ENCODE measurements at regions not wholly inside any gene's neighbourhood (a gene's known extent, or its start where the extent isn't known, plus 50 kb on each side); places are given as distances from the start of the nearest gene placed in this dataset.

- TF ChIP-seq SP1 (IDR thresholded peaks at IDR 0.05; ENCODE audit: low read depth, low read length) (no peak), ZNF274 (IDR thresholded peaks at IDR 0.05; ENCODE audit: insufficient read depth, insufficient read length) (no peak), CTCF (IDR thresholded peaks at IDR 0.05 in 2 of 3, conservative IDR thresholded peaks at IDR 0.05 in 1 of 3; ENCODE audit: control insufficient read depth in 2 of 3, extremely low read depth in 1 of 3, insufficient read depth in 1 of 3, low read depth in 3 of 3, low read length in 3 of 3) (0 out of 6 replicates have a peak, but pooled peaks of 1 of the 3 experiments have one; percentile 8), POLR2A (IDR thresholded peaks at IDR 0.05; ENCODE audit: low read depth, low read length) (no peak)
These were observed 62.5 kb upstream of the FGF3 start for GRCh38 chr11:69881467-69882269.

Measured in GM12878 (cell line).